ENCODE measurements at regions not wholly inside any gene's neighbourhood (a gene's known extent, or its start where the extent isn't known, plus 50 kb on each side); places are given as distances from the start of the nearest gene placed in this dataset.
A peak's percentile ranks its signal among the peaks of the same experiment; 100 is the strongest.

DNA sequence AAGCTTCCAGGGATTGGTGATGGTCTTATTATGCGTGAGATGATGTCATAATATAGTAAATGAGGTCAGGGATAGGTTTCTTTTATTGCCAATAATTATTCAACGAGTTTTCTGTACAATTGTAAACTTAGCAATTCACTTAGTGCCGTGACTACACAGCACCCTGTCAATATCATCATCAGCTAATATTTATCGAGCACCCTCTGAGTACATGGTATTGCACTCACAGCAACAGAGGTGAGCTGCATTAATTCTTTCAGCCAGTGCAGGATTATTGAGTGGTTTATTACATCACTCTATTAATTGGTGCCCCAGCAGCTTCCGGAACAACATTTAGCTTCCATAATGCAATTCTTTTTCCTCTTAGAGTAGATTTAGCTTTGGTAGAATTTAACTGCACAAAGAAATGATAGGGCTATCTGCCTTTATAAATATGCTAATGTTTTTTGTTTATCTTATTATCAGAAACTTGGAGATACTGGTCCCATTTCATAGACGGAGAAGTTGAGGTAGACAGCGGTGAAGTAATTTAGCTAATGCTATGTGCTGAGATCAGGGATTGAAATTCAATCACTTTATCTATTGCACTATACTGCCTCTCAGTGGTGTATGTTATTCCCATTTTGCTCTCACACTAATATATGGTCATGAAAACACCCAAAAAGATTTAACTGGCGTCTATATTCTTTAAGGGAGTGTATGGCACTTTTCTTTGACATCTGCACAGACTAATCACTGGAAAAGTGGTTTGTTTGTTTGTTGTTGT lies 726.1 kb upstream of the WWC1 start:
- DNase-seq (ENCODE audit: low spot score) = peak; percentile 12

DNA sequence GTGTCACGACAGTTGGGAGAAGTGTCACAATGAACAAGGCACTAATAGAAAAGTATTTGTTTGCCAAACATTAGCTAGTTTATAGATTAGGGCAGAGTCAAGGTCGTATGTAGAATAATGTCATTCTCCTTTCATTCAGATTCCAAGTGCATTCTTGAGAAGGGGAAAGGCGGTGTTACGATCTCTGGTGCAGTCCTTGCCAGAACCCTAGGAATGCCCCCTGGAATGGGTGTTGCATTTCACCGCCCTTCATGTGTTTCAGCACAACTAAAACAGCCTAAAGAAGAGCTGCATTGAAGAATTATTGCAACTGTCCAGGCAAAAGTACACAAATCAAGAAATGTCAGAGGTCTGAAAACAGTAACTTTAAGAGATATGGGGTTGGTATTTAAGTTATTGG lies 721.0 kb upstream of the WWC1 start:
- DNase-seq (ENCODE audit: low spot score) = no peak

DNA sequence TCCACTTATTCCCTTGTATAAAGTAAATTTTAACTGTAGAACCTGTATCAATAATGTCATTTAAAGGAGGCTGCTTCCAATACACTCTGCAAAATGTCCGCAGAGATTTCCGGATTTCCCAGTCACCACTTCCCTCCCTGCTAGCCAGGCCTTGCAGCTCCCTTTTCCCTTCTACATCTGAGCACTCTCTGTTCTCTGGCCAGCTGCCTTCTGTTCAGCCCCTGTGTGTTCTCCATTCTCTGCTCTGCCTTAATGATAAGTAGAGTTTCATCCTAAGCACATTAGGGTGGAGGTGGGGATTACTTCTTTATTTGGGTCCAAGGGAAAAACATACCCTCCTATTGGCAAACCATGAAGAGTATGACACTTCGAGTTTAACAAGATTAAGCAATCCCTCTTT lies 719.6 kb upstream of the WWC1 start:
- no peak for DNase-seq (ENCODE audit: low spot score)

DNA sequence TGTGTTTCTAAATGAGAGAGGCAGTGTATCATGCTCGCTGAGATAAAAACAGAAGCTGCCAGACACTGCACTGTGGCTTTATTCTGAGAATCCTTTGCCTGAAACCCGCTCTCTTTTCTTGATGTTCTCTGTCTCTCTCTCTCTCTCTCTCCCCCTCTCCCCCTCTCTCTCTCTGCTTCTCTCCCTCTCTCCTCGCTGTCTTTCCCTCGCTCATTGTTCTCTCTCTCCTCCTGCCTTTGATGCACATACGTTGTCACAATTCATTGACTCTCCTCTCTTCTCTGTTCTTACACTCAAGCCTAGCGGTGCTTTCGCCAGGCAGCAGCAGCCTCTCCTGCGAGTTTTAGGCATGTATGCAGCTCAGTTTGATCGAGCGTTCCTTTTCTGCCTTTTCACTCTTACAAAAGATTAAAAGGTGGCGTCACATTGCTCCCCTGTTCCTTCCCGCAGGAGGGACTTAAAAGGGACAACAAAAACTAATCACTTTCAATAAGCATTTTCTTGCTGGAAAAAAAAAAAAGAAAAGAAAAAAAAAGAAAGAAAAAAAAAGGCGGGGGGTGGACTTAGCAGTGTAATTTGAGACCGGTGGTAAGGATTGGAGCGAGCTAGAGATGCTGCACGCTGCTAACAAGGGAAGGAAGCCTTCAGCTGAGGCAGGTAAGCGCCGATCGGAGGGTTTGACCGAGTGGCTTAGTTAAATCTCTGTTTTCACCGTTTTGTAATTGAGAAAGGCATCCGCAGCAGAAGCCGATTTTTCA lies 717.9 kb upstream of the WWC1 start:
- DNase-seq (ENCODE audit: low spot score) = no peak

DNA sequence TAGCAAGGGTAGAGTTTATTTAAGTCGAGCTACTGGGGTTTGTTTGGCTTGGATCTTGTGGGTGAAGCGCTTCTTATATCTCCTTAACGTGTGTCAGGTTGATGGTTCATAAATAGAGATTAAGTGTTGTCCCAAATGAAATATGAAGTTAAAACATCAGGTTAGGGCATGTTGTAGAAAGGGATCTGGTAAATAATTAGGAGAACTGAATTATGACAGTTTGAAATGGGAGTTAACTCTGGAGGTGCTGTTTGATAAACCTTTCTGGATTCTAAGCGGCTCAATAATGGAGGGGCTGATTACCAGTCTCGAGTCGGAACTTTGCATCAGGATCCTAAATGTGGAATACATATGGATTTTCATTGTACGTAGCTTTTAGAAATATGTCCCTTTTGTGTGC lies 717.0 kb upstream of the WWC1 start:
- no peak for DNase-seq (ENCODE audit: low spot score)

DNA sequence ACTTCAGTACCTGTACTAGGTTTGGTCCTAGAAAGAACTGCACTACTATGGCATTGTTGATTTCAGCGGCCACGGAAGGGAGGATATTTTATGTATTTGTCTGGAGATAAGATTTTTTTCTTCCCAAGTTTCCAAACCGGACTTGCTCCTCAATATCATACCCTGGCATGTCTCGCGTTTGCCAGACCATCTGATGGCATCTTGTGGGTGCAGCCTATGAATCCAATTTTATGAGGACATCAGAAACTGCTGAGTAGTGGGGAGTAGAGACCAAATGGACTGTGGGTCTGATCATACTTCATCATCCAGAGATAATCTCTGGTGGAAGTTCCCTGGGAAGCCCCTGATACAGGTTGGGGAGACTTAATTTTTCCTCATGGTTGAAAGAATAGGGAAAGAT lies 716.1 kb upstream of the WWC1 start:
- DNase-seq (ENCODE audit: low spot score) = no peak

DNA sequence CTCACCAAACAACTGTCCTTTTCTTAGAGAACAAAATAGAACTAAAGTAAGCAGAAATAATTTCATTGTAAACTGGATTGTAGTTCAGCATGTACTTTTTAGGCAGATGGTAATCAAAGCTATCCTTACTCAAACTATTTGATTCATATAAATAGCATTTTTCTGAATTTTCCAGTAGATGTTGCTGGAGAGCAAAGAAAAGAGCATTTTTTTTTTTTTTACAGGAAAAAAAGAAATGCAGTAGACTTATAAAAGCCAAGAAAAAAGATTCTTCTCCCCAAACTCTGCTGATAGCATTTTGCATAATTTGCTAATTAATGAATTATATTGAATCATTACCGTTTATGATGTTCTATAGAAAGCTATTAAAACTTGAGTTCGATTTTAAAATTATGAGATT lies 715.3 kb upstream of the WWC1 start:
- no peak for DNase-seq (ENCODE audit: low spot score)

DNA sequence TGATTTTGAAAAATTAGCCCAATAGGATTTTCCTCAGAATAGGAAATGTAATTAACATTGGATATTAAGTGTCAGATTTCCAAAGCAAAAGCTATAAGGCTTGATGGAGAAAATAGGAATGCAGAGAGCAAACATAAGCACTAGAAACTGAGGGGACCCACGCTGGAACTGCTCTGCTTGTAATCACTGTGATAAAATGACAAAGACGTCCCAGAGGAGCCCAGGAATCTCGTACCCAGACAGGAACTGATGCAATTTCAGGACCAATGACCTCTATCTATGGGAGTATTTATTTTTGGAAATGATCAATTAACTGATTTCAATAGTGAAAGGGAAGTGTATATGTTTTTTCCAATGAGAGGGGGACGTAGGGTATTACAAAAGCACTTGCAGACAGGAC lies 714.5 kb upstream of the WWC1 start:
- no peak for DNase-seq (ENCODE audit: low spot score)

DNA sequence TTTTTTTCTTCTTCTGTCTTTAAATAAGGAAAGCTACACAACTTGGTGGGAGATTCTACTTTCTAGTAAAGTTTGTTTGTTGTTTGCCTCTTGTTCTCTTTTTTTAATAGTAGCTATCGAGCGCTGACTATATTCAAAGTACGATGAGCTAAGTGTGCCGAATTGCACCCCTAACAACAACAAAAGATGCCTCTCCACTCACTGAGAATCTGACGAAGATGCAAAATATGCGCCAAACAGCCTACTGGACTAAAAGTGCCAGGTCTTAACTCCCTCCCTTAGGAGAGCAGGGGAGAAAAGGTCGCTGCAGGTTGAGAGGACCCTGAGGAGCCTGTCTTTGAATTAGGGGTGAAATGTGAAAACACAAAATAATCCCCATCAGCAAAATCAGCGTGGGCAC lies 713.8 kb upstream of the WWC1 start:
- no peak for DNase-seq (ENCODE audit: low spot score)

DNA sequence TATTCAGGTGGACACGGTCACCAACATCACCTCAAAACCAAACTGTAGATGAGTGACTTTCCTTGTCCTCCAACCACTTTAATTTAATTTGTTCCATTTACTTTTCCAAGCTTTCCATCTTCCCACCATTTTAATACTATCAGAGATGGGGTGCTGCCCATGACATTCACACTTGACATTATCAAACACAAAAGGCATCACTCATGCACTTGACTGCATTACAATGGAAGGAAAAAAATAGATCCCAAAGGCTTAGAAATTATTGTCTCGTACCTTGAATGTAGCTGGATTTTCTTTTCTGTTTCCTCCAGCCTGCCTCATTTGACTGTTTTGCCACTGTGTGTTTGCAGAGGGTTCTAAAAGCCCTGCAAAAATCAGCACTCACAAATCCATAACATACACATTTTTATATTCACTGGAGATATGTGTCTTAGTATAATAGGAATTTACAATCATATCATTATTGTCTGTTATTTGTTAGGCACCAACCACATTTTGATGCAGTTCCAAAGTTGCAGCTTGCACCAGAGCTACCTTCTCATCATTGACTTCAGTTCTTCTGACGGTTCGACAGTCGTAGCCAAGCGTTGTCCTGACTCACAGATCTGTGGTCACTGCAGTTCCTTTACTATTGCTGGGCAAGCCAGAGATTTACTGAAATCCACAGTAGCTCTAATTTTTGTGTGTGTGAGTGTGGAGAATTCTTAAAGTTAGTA lies 712.3 kb upstream of the WWC1 start:
- no peak for DNase-seq (ENCODE audit: low spot score)

DNA sequence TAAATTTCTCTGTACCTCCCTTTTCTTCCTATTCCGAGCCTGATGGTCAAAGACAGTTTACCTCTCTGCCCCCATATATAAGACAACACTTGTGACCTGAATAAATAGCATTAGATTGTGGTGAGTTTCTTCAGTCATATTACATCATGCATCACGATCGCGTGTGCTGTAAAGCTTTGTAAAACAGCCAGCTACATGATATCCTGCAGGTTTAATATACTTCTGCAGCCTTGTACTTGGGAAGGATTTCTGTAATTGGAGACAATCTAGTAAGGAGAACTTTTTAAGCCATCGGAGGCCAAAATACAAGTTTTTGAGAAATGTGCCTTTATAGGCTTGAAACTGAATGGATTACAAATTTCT lies 711.8 kb upstream of the WWC1 start:
- no peak for DNase-seq (ENCODE audit: low spot score)

DNA sequence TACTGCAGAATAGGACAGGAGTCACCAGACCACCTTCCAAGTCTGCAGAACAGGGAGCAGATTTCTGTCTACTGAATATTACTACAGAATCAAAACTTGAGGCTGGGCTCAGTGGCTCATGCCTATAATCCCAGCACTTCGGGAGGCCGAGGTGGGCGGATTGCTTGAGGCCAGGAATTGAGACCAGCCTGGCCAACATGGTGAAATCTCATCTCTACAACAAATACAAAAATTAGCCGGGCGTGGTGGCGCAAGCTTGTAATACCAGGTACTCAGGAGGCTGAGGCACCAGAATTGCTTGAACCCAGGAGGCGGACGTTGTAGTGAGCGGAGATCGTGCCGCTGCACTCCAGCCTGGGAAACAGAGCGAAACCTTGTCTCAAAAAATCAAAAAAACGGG lies 710.8 kb upstream of the WWC1 start:
- DNase-seq (ENCODE audit: low spot score) = no peak

DNA sequence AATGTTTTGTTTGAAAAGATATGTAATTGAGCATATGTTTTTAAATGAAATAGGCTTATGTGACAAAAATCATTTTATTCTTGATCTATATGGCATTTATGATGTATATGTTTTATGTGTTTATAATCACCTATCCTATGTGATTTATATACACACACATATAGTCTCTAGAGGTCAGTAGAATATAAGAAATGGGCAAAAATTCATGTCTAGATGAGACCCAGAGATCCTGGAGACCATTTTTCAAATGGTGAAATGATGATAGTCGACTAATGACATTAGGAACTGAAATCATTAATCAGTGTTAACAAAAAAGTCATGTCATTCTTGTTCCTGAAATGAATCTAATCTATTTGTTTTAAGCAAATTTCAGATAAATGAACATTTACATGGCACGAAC lies 709.2 kb upstream of the WWC1 start:
- DNase-seq (ENCODE audit: low spot score) = no peak

DNA sequence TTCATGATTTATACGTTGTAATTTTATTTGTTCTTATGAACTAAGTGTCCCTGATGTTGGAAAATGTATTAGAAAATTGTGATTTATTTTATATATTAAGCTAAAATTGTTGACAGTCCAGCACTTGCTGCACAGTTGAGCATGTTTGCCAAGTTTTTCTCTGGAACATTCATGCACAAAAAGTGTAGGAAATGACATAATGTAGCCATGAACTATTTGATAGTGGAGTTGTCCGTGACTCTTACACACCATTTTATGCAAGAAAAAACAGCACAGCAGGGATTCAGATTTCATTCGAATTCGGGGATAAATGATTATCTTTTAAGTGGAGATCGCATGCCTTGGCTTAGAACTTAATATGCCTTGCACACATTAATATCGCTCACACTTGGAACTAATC lies 708.6 kb upstream of the WWC1 start:
- DNase-seq (ENCODE audit: low spot score) = no peak

DNA sequence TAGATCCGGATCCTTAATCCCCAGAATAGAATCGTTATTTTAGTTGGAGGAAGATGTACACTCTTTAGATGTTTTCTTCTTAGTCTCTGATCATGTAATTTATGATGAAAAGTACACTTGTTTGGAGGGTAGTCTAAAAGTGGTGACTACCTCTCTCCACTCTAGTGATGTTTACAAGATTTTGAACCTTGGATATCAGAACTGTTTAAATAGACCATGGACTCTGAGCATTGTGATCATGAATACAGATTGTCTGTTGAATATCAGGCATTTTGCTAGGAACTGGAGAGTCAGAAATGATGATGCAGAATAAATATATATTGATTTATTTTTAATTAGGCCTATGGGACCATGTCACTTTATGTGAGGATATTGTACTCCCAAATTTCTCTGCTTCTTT lies 706.3 kb upstream of the WWC1 start:
- no peak for DNase-seq (ENCODE audit: low spot score)

DNA sequence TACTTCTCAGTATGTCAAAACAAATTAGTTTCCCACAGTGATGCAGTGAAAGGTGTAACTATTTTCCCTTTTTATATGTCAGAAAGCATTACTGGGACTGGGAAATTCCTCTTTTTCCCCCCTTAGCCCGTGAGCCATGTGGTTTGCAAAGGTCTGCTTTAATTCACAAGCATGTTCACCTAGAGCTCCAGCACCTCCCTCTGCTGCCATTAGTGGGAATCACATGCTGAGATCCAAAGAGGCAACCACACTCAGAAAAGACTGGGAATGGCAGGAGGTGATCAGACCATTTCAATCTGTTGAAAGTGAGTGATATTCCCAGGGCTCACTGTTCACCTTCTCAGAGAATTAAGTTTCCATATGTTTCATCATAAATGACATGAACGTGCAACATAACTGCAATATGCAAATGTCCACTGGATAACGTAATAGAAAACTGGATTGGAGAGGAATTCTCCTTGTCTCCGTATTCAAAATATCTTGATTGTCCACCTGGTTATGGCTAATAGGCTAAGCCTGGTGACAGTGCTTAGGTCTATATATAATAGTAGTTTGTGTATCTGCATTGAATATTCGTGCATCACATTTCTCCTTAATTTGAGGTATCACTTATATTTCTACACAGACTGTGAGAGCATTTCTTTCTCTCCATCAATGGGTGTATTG lies 703.5 kb upstream of the WWC1 start:
- DNase-seq (ENCODE audit: low spot score) = peak; percentile 20

DNA sequence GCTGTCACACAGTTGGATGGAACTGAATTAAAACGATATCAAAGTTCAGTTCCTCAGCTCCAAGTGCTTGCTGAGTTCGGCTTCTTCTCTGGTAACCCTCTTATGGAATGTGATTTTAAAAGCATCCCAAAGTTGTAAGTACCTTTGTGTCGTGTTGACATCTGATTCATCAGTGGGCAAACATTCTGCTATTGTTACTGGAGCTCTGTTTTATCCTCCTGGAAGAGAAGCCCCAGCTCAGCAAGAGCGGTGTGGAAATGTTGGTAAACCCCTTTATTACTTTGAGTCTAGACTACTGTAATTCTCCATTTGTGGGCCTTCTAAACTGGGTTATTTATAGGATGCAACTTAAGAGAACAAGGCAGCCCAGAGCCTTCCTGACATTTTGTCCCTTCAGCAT lies 699.3 kb upstream of the WWC1 start:
- DNase-seq (ENCODE audit: low spot score) = no peak

DNA sequence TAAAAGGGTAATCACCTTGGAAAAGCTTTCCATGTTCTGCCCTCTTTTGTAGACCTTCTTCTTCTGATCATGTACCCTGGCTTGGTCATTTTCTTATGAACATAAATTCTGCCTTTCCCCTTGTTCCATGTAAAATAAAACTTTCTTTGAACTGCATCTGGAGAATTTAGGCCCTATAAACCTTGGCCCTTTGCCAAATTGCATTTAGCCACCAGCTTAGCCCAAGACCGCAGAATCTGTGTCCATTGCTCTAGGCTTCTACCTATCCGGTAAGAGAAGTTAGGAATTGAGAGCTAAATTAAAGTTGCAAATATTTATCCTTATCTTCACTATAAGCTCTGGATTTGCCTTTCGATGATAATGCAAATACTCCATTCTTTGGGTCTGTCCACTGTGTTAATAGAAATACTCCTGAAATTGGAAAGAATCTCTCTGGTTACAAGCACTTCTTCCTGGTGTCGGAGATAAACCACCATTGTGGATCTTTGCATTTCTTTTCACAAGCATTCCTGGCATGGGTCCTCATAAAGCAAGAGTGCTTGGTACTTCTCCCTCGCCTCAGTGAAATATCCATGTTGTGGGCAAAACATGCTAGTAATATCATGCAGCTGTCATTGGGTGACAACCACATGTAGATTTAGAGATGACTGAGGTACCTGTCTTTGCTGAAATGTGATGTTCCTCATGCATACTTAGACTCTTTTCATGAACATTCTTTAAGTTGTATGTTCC lies 698.0 kb upstream of the WWC1 start:
- no peak for DNase-seq (ENCODE audit: low spot score)

DNA sequence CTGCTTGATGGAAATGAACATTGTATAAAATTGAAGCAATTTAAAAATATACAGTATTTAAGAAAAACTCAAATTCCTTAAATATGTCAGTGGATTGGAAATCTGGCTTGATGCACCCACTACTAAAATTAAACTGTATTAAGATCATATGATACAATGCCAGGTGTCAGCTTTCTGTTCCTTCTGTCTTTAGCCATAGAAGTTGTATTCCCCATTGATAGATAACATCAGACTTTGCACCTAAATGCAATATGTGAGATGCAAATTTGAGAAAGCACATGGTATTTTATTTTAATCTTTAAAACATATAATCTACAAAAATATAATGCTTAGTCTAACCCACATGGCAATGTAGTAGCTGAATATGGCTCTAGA lies 697.4 kb upstream of the WWC1 start:
- no peak for DNase-seq (ENCODE audit: low spot score)

DNA sequence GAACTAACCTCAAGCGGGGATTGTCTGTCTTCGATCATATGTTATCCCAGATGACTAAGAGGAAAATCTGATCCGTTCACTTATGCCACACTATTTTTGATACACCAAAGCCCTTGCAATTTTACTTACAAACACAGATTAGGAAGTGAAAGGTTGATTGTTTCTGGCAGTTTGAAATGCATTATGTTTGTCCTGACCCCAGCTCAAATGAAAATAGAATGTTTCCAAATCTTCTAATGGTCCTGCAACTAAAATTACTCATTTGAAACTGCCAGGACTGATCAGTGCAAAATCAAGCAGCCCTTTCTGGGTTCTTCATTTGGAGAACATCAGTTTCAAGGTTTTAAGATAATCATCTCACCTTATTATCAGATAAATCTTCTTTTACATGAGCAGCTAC lies 696.7 kb upstream of the WWC1 start:
- DNase-seq (ENCODE audit: low spot score) = no peak

DNA sequence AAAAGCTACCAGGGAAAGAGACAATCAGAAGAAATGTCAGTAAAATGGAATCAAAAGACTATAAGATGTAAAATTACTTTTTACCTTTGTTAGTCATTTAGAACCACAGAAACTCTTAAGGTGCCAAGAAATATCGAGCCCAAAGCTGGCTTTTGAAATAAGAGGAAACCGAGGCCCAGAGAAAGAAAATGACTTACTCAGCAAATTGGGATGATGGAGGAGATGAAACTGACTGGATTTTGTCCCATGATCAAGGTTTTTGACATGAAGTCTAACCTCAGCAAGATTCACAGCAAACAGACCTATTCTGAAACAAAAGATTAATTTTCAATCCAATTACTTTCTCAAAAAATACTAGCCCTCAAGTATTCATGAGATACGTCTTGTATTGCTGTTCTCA lies 696.2 kb upstream of the WWC1 start:
- DNase-seq (ENCODE audit: low spot score) = no peak

DNA sequence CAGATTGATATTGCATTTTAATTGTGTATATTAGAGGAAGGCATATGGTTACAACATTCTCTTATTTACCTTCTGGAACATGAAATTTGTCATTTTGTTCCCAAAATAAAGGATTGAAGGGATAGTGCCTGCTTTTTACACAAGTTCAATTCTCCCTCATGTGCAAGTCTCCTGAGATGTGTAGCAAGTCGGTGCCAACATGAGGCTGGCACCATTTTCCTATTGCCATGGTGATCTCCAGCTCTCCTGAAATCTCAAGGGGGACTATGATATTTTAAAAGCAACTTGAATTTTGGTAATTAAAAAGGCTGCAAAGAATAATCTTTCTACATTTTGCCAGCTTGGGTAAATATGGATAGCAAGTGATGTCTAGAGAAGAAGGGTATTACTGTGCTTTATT lies 693.3 kb upstream of the WWC1 start:
- no peak for DNase-seq (ENCODE audit: low spot score)

Data from HuH-7.5 (cell line).